ENCODE measurements at regions not wholly inside any gene's neighbourhood (a gene's known extent, or its start where the extent isn't known, plus 50 kb on each side); places are given as distances from the start of the nearest gene placed in this dataset.

DNA sequence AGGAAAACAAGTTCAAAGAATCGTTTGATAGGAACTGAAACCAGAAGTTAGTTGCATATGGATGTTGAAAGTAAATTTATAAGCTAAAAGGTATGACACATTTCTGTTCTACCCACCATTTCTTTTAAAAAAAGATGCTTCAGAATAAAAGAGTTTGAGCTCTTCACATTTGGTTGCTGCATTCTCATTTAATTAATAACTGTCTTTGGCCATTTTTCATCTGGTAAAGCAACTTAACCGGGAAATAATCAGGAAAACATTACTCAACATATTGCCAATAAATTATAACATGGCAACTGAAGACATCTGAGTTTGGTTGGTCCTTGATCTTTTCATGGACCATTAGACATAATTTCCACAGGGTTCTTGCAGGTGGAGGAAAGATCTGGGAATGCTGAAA, 180.2 kb upstream of the TWIST2 start:
- DNase-seq (no peak), ATAC-seq (ENCODE audit: low FRiP score) (no peak)
- WGBS, 2 donors: 53% methylated on average over 2 of the region's 2 CpGs
- peaks cover 1% of the 10 kb centered on the region for H3K9me3 ChIP-seq (ENCODE audit: control insufficient read depth, low read length)
- H3K27ac ChIP-seq (ENCODE audit: low read depth in 1 of 2, low read length in 2 of 2): no peak overlapping the region
- no peaks in the 10 kb centered on the region for H3K36me3 ChIP-seq (ENCODE audit: control insufficient read depth in 1 of 2, insufficient read depth in 2 of 2, low read length in 1 of 2)
- intact Hi-C loops (cut with DNase I): no loop called here
- H3K4me1 ChIP-seq (ENCODE audit: control insufficient read depth in 1 of 2, insufficient read depth in 2 of 2, low read length in 2 of 2): no peaks in the 10 kb centered on the region
- H3K4me3 ChIP-seq (ENCODE audit: low read length in 2 of 2): no peak overlapping the region
- peaks cover 0 to 1% of the 10 kb centered on the region in 2 donors for H3K27me3 ChIP-seq (ENCODE audit: control insufficient read depth in 1 of 2, insufficient read depth in 2 of 2, low read length in 1 of 2)

DNA sequence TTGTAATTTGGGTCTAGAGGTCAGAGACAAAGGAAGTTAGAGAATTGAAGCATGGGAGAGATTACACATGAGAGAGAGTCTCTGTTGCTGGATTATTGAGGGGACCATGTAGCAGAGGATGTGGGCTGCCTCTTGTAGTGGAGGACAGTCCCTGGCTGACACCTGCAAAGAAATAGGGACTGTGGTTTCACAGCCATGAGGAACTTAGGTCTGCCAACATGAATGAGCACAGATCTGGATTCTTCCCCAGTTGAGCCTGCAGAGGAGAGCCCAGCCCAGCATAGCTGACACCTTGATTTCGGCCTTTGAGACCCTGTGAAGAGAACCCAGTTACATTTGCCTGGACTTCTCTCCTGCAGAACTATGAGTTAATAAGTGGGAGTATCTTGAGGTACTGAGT, 179.5 kb upstream of the TWIST2 start:
- no peaks in the 10 kb centered on the region for H3K4me1 ChIP-seq (ENCODE audit: control insufficient read depth in 1 of 2, insufficient read depth in 2 of 2, low read length in 2 of 2)
- no peak overlapping the region for H3K27ac ChIP-seq (ENCODE audit: low read depth in 1 of 2, low read length in 2 of 2)
- H3K9me3 ChIP-seq (ENCODE audit: control insufficient read depth, low read length): peaks cover 1% of the 10 kb centered on the region
- intact Hi-C loops (cut with DNase I): no loop called here
- WGBS, 2 donors: 73 to 83% methylated on average over 1 of the region's 1 CpG
- no peaks in the 10 kb centered on the region for H3K36me3 ChIP-seq (ENCODE audit: control insufficient read depth in 1 of 2, insufficient read depth in 2 of 2, low read length in 1 of 2)
- ATAC-seq (ENCODE audit: low FRiP score) (no peak), DNase-seq (no peak)
- peaks cover 0 to 1% of the 10 kb centered on the region in 2 donors for H3K27me3 ChIP-seq (ENCODE audit: control insufficient read depth in 1 of 2, insufficient read depth in 2 of 2, low read length in 1 of 2)
- no peak overlapping the region for H3K4me3 ChIP-seq (ENCODE audit: low read length in 2 of 2)

DNA sequence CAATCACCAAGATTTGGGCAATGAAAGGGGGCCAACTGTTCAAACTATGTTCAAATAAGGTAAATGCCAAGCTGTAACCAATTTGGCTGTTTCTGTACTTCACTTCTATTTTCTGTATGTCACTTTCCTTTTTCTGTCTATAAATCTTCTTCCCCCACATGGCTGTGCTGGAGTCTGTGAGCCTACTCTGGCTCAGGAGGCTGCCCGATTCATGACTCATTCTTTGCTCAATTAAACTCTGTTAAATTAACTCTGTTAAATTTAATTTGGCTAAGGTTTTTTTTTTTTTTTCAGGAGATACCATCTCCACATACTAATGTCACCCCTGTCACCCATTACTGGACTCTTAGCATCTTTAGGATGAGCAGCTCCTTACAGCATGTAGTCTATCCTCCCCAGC, 178.8 kb upstream of the TWIST2 start:
- intact Hi-C loops (cut with DNase I): no loop called here
- Histone ChIP-seq H3K36me3 (ENCODE audit: control insufficient read depth in 1 of 2, insufficient read depth in 2 of 2, low read length in 1 of 2) (no peaks in the 10 kb centered on the region), H3K4me3 (ENCODE audit: low read length in 2 of 2) (no peak overlapping the region), H3K4me1 (ENCODE audit: control insufficient read depth in 1 of 2, insufficient read depth in 2 of 2, low read length in 2 of 2) (no peaks in the 10 kb centered on the region), H3K27me3 (ENCODE audit: control insufficient read depth in 1 of 2, insufficient read depth in 2 of 2, low read length in 1 of 2) (peaks cover 0 to 1% of the 10 kb centered on the region in 2 donors), H3K9me3 (ENCODE audit: control insufficient read depth, low read length) (peaks cover 1% of the 10 kb centered on the region), H3K27ac (ENCODE audit: low read depth in 1 of 2, low read length in 2 of 2) (no peak overlapping the region)
- 93 to 96% methylated on average over 1 of the region's 1 CpG for WGBS, 2 donors
- no peak for DNase-seq
- ATAC-seq (ENCODE audit: low FRiP score): no peak

DNA sequence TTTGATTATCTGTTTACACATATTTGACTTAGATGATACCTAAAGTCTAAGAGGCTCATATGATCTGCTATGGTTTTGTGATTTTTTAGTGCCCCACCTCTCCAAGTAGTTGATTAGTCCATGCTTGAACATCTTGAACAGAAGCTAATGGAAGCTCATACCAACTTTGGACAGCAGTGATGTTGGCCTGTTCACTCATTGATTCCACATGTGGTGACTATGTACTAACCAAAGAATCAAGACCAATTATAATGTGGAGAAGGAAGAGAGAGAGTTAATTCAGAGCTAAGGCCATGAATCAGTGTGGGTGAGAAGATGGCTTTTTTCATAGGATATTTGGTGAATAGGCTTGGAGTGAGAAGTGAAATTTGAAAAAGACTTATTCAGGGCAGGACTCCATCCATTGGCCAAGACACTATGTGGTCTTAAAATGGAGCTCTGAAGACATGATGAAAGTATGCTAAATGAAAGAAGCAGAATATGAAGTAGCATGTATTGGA, 178.3 kb upstream of the TWIST2 start:
- DNase-seq: no peak
- H3K9me3 ChIP-seq (ENCODE audit: control insufficient read depth, low read length): peaks cover 1% of the 10 kb centered on the region
- no peak for ATAC-seq (ENCODE audit: low FRiP score)
- H3K27ac ChIP-seq (ENCODE audit: low read depth in 1 of 2, low read length in 2 of 2): no peak overlapping the region
- H3K4me3 ChIP-seq (ENCODE audit: low read length in 2 of 2): no peak overlapping the region
- no peaks in the 10 kb centered on the region for H3K4me1 ChIP-seq (ENCODE audit: control insufficient read depth in 1 of 2, insufficient read depth in 2 of 2, low read length in 2 of 2)
- H3K27me3 ChIP-seq (ENCODE audit: control insufficient read depth in 1 of 2, insufficient read depth in 2 of 2, low read length in 1 of 2): peaks cover 0 to 1% of the 10 kb centered on the region in 2 donors
- intact Hi-C loops (cut with DNase I): no loop called here
- H3K36me3 ChIP-seq (ENCODE audit: control insufficient read depth in 1 of 2, insufficient read depth in 2 of 2, low read length in 1 of 2): no peaks in the 10 kb centered on the region

DNA sequence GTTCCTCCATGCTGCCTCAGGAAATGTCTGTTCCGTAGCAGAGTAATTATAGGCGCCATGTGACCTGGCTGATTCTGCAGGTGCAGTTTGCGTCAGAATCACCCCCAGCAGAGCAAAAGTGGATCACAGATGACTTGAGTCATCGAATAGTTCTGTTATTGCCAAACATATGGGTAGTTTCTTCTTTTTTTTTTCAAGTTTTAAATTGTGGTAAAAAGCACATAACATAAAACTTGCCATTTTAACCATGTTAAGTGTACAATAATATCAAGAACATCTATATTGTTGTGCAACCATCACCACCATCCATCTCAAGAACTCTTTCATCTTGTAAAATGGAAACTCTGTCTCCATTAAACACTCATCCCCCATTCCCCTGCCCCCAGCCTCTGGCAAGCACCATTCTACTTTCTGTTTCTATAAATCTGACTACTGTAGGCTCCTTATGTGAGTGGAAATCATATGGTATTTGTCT, 177.7 kb upstream of the TWIST2 start:
- 84 to 88% methylated on average over 4 of the region's 4 CpGs for WGBS, 2 donors

DNA sequence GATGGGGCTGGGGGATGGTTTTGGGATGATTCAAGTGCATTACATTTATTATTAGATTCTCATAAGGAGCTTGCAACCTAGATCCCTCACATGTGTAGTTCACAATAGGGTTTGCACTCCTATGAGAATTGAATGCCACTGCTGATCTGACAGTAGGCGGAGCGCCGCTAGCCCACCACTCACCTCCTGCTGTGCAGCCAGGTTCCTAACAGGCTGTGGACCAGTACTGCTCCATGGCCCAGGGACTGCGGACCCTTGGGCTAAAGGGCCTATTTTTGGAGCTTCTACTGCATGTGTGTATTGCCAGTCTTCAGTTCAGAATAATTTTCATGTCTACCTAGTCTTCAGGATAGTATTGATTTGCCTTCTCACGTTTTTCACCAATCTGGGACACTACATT, 165.3 kb upstream of the TWIST2 start:
- DNase-seq: no peak
- Histone ChIP-seq H3K4me1 (ENCODE audit: control insufficient read depth in 1 of 2, insufficient read depth in 2 of 2, low read length in 2 of 2) (peaks cover 0 to 2% of the 10 kb centered on the region in 2 donors), H3K27me3 (ENCODE audit: control insufficient read depth in 1 of 2, insufficient read depth in 2 of 2, low read length in 1 of 2) (no peaks in the 10 kb centered on the region), H3K4me3 (ENCODE audit: low read length in 2 of 2) (no peak overlapping the region), H3K36me3 (ENCODE audit: control insufficient read depth in 1 of 2, insufficient read depth in 2 of 2, low read length in 1 of 2) (no peaks in the 10 kb centered on the region), H3K27ac (ENCODE audit: low read depth in 1 of 2, low read length in 2 of 2) (no peak overlapping the region), H3K9me3 (ENCODE audit: control insufficient read depth, low read length) (peaks cover 2% of the 10 kb centered on the region)
- ATAC-seq (ENCODE audit: low FRiP score): no peak
- 87 to 92% methylated on average over 5 of the region's 5 CpGs for WGBS, 2 donors
- intact Hi-C loops (cut with DNase I): no loop called here

More for the DNA sequence above, 177.7 kb upstream of the TWIST2 start:
- Histone ChIP-seq H3K36me3 (ENCODE audit: control insufficient read depth in 1 of 2, insufficient read depth in 2 of 2, low read length in 1 of 2) (no peaks in the 10 kb centered on the region), H3K4me3 (ENCODE audit: low read length in 2 of 2) (no peak overlapping the region), H3K27me3 (ENCODE audit: control insufficient read depth in 1 of 2, insufficient read depth in 2 of 2, low read length in 1 of 2) (peaks cover 0 to 1% of the 10 kb centered on the region in 2 donors), H3K4me1 (ENCODE audit: control insufficient read depth in 1 of 2, insufficient read depth in 2 of 2, low read length in 2 of 2) (no peaks in the 10 kb centered on the region), H3K9me3 (ENCODE audit: control insufficient read depth, low read length) (peaks cover 1% of the 10 kb centered on the region), H3K27ac (ENCODE audit: low read depth in 1 of 2, low read length in 2 of 2) (no peak overlapping the region)
- intact Hi-C loops (cut with DNase I): no loop called here
- ATAC-seq (ENCODE audit: low FRiP score): no peak
- DNase-seq: no peak

DNA sequence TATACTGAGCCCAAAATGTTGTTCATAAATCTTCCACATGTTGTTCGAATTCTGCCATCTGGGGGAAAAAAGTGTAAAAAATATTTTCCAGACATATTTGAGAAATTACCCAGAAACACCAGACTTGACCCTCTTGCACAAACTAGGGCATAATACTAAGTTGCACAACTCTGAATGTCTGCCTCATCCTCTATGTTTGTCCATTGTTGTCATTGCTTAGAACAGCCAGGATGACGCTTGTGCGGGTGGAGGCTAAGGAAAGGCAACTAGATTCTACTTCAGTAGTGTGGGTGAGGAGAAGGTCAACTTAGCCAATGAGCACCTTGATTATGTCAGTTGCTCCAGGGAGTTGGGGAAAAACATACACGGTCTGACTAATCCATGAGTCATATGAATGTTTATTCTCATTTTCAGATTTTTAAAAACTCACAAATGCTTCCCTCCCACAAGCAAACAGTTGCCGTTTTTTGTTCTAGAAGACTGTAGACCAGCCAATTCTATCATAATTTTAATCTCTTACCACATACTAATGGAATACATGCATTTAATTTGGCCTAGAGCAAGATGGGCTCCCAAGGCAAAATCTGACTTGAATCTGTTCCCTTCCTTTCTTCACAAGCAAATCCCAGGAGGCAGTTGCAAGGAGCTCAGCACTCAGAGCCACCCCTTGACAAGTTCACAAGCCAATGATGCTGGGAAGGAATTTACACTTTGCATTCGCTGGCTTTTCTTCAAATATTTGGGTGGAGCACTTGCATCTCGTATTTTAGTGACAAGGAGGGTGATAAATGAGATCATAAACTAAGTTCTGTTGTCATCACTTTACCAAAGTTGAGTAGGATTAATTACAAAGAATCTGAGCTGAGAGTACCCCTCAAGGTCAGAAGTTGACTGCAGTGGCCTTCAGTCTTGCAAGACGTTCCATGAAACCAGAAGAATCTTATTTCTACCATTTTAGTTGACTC, 163.2 kb upstream of the TWIST2 start:
- Histone ChIP-seq H3K27me3 (ENCODE audit: control insufficient read depth in 1 of 2, insufficient read depth in 2 of 2, low read length in 1 of 2) (no peaks in the 10 kb centered on the region), H3K27ac (ENCODE audit: low read depth in 1 of 2, low read length in 2 of 2) (peak overlapping the region; percentile 10 to 59), H3K4me3 (ENCODE audit: low read length in 2 of 2) (no peak overlapping the region), H3K9me3 (ENCODE audit: control insufficient read depth, low read length) (no peaks in the 10 kb centered on the region), H3K4me1 (ENCODE audit: control insufficient read depth in 1 of 2, insufficient read depth in 2 of 2, low read length in 2 of 2) (peaks cover 0 to 2% of the 10 kb centered on the region in 2 donors), H3K36me3 (ENCODE audit: control insufficient read depth in 1 of 2, insufficient read depth in 2 of 2, low read length in 1 of 2) (no peaks in the 10 kb centered on the region)
- ATAC-seq (ENCODE audit: low FRiP score): peak; percentile 86
- intact Hi-C loops (cut with DNase I): no loop called here
- DNase-seq: no peak
- WGBS, 2 donors: 14 to 26% methylated on average over 8 of the region's 8 CpGs

DNA sequence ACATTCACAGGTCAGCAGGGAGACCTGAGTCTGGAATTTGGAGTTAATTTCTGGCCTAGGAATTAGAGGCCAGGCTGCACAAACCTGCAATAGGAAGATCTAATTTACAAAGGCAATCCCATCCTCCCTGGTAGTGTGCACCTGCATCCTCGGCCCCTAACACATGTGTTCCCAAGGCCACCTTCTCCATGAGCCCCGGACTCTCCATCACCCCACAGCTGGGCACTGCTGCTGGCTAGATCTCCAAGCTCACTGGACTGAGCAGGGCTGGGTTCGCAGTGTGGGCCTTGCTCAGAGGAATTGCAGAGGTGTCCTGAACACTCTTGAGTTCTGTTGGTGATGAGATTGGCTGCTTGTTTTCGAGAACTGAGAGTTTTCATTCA, 162.6 kb upstream of the TWIST2 start:
- no peak for DNase-seq
- no peaks in the 10 kb centered on the region for H3K9me3 ChIP-seq (ENCODE audit: control insufficient read depth, low read length)
- no peaks in the 10 kb centered on the region for H3K27me3 ChIP-seq (ENCODE audit: control insufficient read depth in 1 of 2, insufficient read depth in 2 of 2, low read length in 1 of 2)
- no peak overlapping the region for H3K4me3 ChIP-seq (ENCODE audit: low read length in 2 of 2)
- intact Hi-C loops (cut with DNase I): no loop called here
- H3K36me3 ChIP-seq (ENCODE audit: control insufficient read depth in 1 of 2, insufficient read depth in 2 of 2, low read length in 1 of 2): no peaks in the 10 kb centered on the region
- WGBS, 2 donors: 93 to 97% methylated on average over 4 of the region's 4 CpGs
- peaks cover 0 to 2% of the 10 kb centered on the region in 2 donors for H3K4me1 ChIP-seq (ENCODE audit: control insufficient read depth in 1 of 2, insufficient read depth in 2 of 2, low read length in 2 of 2)
- H3K27ac ChIP-seq (ENCODE audit: low read depth in 1 of 2, low read length in 2 of 2): peak overlapping the region in 1 of 2 donors; percentile 28
- no peak for ATAC-seq (ENCODE audit: low FRiP score)

DNA sequence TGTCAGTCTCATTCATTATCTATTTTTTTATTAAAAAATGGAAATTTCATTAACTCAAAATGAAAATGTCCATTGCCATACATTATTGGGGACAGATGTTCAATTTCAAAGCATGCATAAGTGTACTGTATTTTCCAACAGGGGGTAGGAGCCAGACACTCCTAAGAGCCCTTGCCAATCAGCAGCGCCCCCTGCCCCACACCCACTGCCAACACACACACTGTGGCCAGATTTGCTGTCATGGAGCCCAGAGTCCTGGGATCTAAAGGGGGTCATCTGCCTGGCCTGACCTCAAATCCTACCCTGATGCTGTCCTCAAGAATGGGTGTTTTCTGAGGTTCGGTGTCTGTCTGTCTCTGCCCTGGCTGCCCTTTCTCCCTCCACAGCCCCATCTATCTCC, 162.2 kb upstream of the TWIST2 start:
- Histone ChIP-seq H3K4me1 (ENCODE audit: control insufficient read depth in 1 of 2, insufficient read depth in 2 of 2, low read length in 2 of 2) (peaks cover 0 to 2% of the 10 kb centered on the region in 2 donors), H3K36me3 (ENCODE audit: control insufficient read depth in 1 of 2, insufficient read depth in 2 of 2, low read length in 1 of 2) (no peaks in the 10 kb centered on the region), H3K9me3 (ENCODE audit: control insufficient read depth, low read length) (no peaks in the 10 kb centered on the region), H3K4me3 (ENCODE audit: low read length in 2 of 2) (no peak overlapping the region), H3K27ac (ENCODE audit: low read depth in 1 of 2, low read length in 2 of 2) (no peak overlapping the region), H3K27me3 (ENCODE audit: control insufficient read depth in 1 of 2, insufficient read depth in 2 of 2, low read length in 1 of 2) (no peaks in the 10 kb centered on the region)
- 81 to 83% methylated on average over 2 of the region's 2 CpGs for WGBS, 2 donors
- intact Hi-C loops (cut with DNase I): no loop called here
- ATAC-seq (ENCODE audit: low FRiP score) (no peak), DNase-seq (no peak)

All from aorta (tissue), 5 donors.